Endothelial cell of umbilical vein (primary cell): ENCODE measurements at regions not wholly inside any gene's neighbourhood (a gene's known extent, or its start where the extent isn't known, plus 50 kb on each side); places are given as distances from the start of the nearest gene placed in this dataset.

Experiments used
- BruUV-seq: library from RNA; stranded (reverse); fragments of 400-500 nt; replicated peaks from 2 replicates; lab custom pipeline; 2021; lab: Mats Ljungman, UMichigan
- CTCF ChIA-PET: fragments of 300-600, 350-600 bp; sonication (Branson Sonifier 250); formaldehyde crosslinking; loops from one replicate; lab custom pipeline; 2021; ENCODE audit warnings: antibody characterized with exemption, inconsistent platforms; lab: Charles Lee
- POLR2A ChIA-PET: fragments of 300-600, 350-600 bp; sonication (Branson Sonifier 250); formaldehyde crosslinking; loops from one replicate; lab custom pipeline; 2021; ENCODE audit warnings: antibody characterized with exemption, inconsistent platforms; lab: Charles Lee
- DNase-seq: peaks from one replicate; pipeline ENCODE4 v3.0.0-alpha.2; 2011; ENCODE audit warnings: low read depth, low spot score
- FAIRE-seq: peaks from 2 replicates; lab custom pipeline; 2011; peaks lifted over from hg19 to GRCh38; lab: Jason Lieb, UNC
- H2AFZ ChIP-seq: 2 replicates; pipeline ENCODE4 v1.6.0; 2012; ENCODE audit warnings: low read depth, low read length, control low read depth, inconsistent platforms
- H3K27ac ChIP-seq: 2 replicates; pipeline ENCODE4 v1.5.1; 2011; ENCODE audit warnings: low read depth, mild to moderate bottlenecking, control low read depth, low read length, moderate library complexity; ENCODE audit not compliant: insufficient read depth
- H3K27me3 ChIP-seq, 2 experiments: 2 replicates each; pipeline versions ENCODE4 v1.6.0 to v1.6.1; 2011; ENCODE audit warnings: low read length in 2 of 2, mixed read lengths in 1 of 2; ENCODE audit not compliant: control insufficient read depth in 2 of 2, insufficient read depth in 2 of 2
- H3K36me3 ChIP-seq, 2 experiments: 2 replicates in 1 of 2; 3 replicates in 1 of 2; pipeline ENCODE4 v1.5.1; 2011; ENCODE audit warnings: low read length in 2 of 2, mild to moderate bottlenecking in 1 of 2, moderate library complexity in 1 of 2; ENCODE audit not compliant: control insufficient read depth in 2 of 2, insufficient read depth in 2 of 2; ENCODE audit errors: extremely low read depth in 1 of 2
- H3K4me1 ChIP-seq: 3 replicates; pipeline ENCODE4 v1.5.1; 2011; ENCODE audit warnings: mild to moderate bottlenecking, low read length; ENCODE audit not compliant: control insufficient read depth, insufficient read depth; ENCODE audit errors: extremely low read depth
- H3K4me2 ChIP-seq: 2 replicates; pipeline ENCODE4 v1.6.1; 2011; ENCODE audit warnings: low read length, control low read depth, mixed read lengths; ENCODE audit not compliant: insufficient read depth
- H3K4me3 ChIP-seq, 3 experiments: fragments of 200-600 bp in 1 of 3; sonication (generic), shearing (Covaris generic) in 1 of 3; replicated peaks in 1 of 3; 2 replicates each; pipeline ENCODE4 v1.5.1; 2011 to 2016; ENCODE audit warnings: control low read depth in 3 of 3, low read length in 3 of 3, mild to moderate bottlenecking in 2 of 3, inconsistent platforms in 1 of 3, low read depth in 1 of 3, moderate library complexity in 1 of 3; ENCODE audit not compliant: insufficient read depth in 1 of 3
- H3K79me2 ChIP-seq: 2 replicates; pipeline ENCODE4 v1.6.0; 2012; ENCODE audit warnings: low read length, inconsistent platforms; ENCODE audit not compliant: control insufficient read depth, insufficient read depth
- H3K9ac ChIP-seq: replicated peaks from 2 replicates; pipeline ENCODE3; 2011; ENCODE audit warnings: low read length, control low read depth; ENCODE audit not compliant: insufficient read depth; ENCODE audit errors: extremely low read depth
- H3K9me1 ChIP-seq: replicated peaks from 3 replicates; pipeline ENCODE4 v1.6.0; 2011; ENCODE audit warnings: mild to moderate bottlenecking, low read length; ENCODE audit not compliant: control insufficient read depth, insufficient read depth; ENCODE audit errors: extremely low read depth
- H3K9me3 ChIP-seq: replicated peaks from 2 replicates; pipeline ENCODE4 v1.5.1; 2012; ENCODE audit warnings: low read length, inconsistent platforms; ENCODE audit not compliant: control insufficient read depth, insufficient read depth
- H4K20me1 ChIP-seq: replicated peaks from 2 replicates; pipeline ENCODE3; 2011; ENCODE audit warnings: mild to moderate bottlenecking, low read length; ENCODE audit not compliant: control insufficient read depth, insufficient read depth; ENCODE audit errors: extremely low read depth
- CTCF ChIP-seq, 2 donors: IDR thresholded peaks; 1 replicate in 1 of 2; 2 replicates in 1 of 2; pipeline ENCODE4 v1.5.1; 2011; ENCODE audit warnings: low read length in 2 of 2, mild to moderate bottlenecking in 2 of 2, moderate library complexity in 2 of 2, control low read depth in 1 of 2, inconsistent platforms in 1 of 2, low read depth in 1 of 2; ENCODE audit not compliant: insufficient read depth in 1 of 2; ENCODE audit errors: extremely low read depth in 1 of 2
- EZH2 ChIP-seq: IDR thresholded peaks from 2 replicates; pipeline ENCODE4 v1.6.1; 2012; ENCODE audit warnings: borderline replicate concordance, low read depth, mild to moderate bottlenecking, moderate library complexity, low read length, inconsistent platforms; ENCODE audit not compliant: severe bottlenecking
- FOS ChIP-seq: IDR thresholded peaks from 2 replicates; pipeline ENCODE4 v1.6.1; 2011; ENCODE audit warnings: mild to moderate bottlenecking, low read length, moderate library complexity, borderline replicate concordance; ENCODE audit not compliant: insufficient read depth
- GATA2 ChIP-seq: IDR thresholded peaks from 2 replicates; pipeline ENCODE4 v1.7.0; 2011; ENCODE audit warnings: low read depth, mild to moderate bottlenecking, moderate library complexity, mixed read lengths, low read length; ENCODE audit not compliant: insufficient read length, insufficient read depth
- JUN ChIP-seq: IDR thresholded peaks from 2 replicates; pipeline ENCODE4 v1.6.1; 2011; ENCODE audit warnings: borderline replicate concordance, low read depth; ENCODE audit not compliant: insufficient read length, insufficient read depth
- MAX ChIP-seq: IDR thresholded peaks from 2 replicates; pipeline ENCODE4 v1.6.1; 2011; ENCODE audit not compliant: insufficient read depth, insufficient read length
- MYC ChIP-seq: IDR thresholded peaks from one replicate; pipeline ENCODE4 v1.6.1; 2011; ENCODE audit warnings: mild to moderate bottlenecking, low read depth, low read length
- POLR2A ChIP-seq: IDR thresholded peaks from 2 replicates; pipeline ENCODE4 v1.6.1; 2012; ENCODE audit warnings: low read depth, mild to moderate bottlenecking, control low read depth, low read length
- POLR2AphosphoS5 ChIP-seq: IDR thresholded peaks from 2 replicates; pipeline ENCODE4 v1.6.1; 2012; ENCODE audit warnings: low read depth, mild to moderate bottlenecking, control low read depth, low read length, moderate library complexity; ENCODE audit not compliant: insufficient read depth
- dilution Hi-C: fragments of 300-500 bp; cut with MboI; formaldehyde crosslinking; loops from one replicate; pipeline ENCODE4 v1.15.0; 2019; ENCODE audit warnings: low sequenced_read_pairs; ENCODE audit not compliant: extremely low pct_ligation_motif_present
- intact Hi-C: fragments of 100-400 bp; cut with micrococcal nuclease; formaldehyde crosslinking; loops from one replicate; pipeline ENCODE4 v1.10.0; 2022

- TF ChIP-seq MYC (no peak), JUN (no peak), GATA2 (no peak), EZH2 (no peak), CTCF (IDR thresholded peaks at IDR 0.05; ENCODE audit: extremely low read depth in 1 of 2, insufficient read depth in 1 of 2, low read depth in 1 of 2, low read length in 2 of 2) (no peak), FOS (no peak), POLR2AphosphoS5 (no peak), MAX (no peak), POLR2A (no peak)
- no peaks in the 10 kb centered on the region for H3K27me3 ChIP-seq
- H3K36me3 ChIP-seq: no peaks in the 10 kb centered on the region
- intact Hi-C loops: no loop called here
- BruUV-seq: no TSS peak
- dilution Hi-C loops: no loop called here
- H3K27ac ChIP-seq: no peak overlapping the region
- no peak overlapping the region for H3K4me2 ChIP-seq
- peaks cover 8% of the 10 kb centered on the region for H3K9me3 ChIP-seq
- no peak overlapping the region for H3K9ac ChIP-seq
- CTCF ChIA-PET: no interaction called here
- H3K79me2 ChIP-seq: no peaks in the 10 kb centered on the region
- H2AFZ ChIP-seq: no peak overlapping the region
- POLR2A ChIA-PET: no interaction called here
- H3K4me1 ChIP-seq: no peaks in the 10 kb centered on the region
- H4K20me1 ChIP-seq: no peaks in the 10 kb centered on the region
- DNase-seq (no peak), FAIRE-seq (no peak)
- no peak overlapping the region for H3K4me3 ChIP-seq
- no peaks in the 10 kb centered on the region for H3K9me1 ChIP-seq
Measured at GRCh38 chr4:180766045-180766444, 1477.2 kb upstream of the TENM3 start.
